ENCODE measurements at regions not wholly inside any gene's neighbourhood (a gene's known extent, or its start where the extent isn't known, plus 50 kb on each side); places are given as distances from the start of the nearest gene placed in this dataset.

- Histone ChIP-seq H3K27me3 (ENCODE audit: low read depth) (no peaks in the 10 kb centered on the region), H3K4me3 (no peak overlapping the region), H3K9me3 (replicated peaks) (peaks cover 9% of the 10 kb centered on the region), H3K4me1 (no peaks in the 10 kb centered on the region), H3K36me3 (no peaks in the 10 kb centered on the region), H3K27ac (replicated peaks) (no peak overlapping the region)
- TF ChIP-seq CTCF (IDR thresholded peaks at IDR 0.05; ENCODE audit: borderline replicate concordance), result no peak
- DNase-seq, result no peak
- intact Hi-C loops (cut with micrococcal nuclease), result no loop called here
These were observed 630.8 kb downstream of the ANKRD7 start for GRCh38 chr7:118855290-118855689.

- no peaks in the 10 kb centered on the region for H3K36me3 ChIP-seq
- peaks cover 9% of the 10 kb centered on the region for H3K9me3 ChIP-seq (replicated peaks)
- intact Hi-C loops (cut with micrococcal nuclease), result no loop called here
- no peaks in the 10 kb centered on the region for H3K27me3 ChIP-seq (ENCODE audit: low read depth)
- H3K27ac ChIP-seq (replicated peaks), result no peak overlapping the region
- H3K4me3 ChIP-seq, result no peak overlapping the region
- DNase-seq, result no peak
- no peaks in the 10 kb centered on the region for H3K4me1 ChIP-seq
- TF ChIP-seq CTCF (IDR thresholded peaks at IDR 0.05; ENCODE audit: borderline replicate concordance), result no peak
These were observed 634.2 kb downstream of the ANKRD7 start for GRCh38 chr7:118858651-118859149.

- no peak for DNase-seq
- H3K4me3 ChIP-seq, result no peak overlapping the region
These were observed 637.1 kb downstream of the ANKRD7 start for GRCh38 chr7:118861581-118861980.

GRCh38 chr7:118862740-118863139, 638.2 kb downstream of the ANKRD7 start:
- DNase-seq, result no peak
- H3K4me1 ChIP-seq, result no peaks in the 10 kb centered on the region
- intact Hi-C loops (cut with micrococcal nuclease), result no loop called here
- TF ChIP-seq CTCF (IDR thresholded peaks at IDR 0.05; ENCODE audit: borderline replicate concordance), result no peak
- no peak overlapping the region for H3K27ac ChIP-seq (replicated peaks)
- no peaks in the 10 kb centered on the region for H3K36me3 ChIP-seq
- no peak overlapping the region for H3K4me3 ChIP-seq
- no peaks in the 10 kb centered on the region for H3K27me3 ChIP-seq (ENCODE audit: low read depth)
- peaks cover 9% of the 10 kb centered on the region for H3K9me3 ChIP-seq (replicated peaks)

More at GRCh38 chr7:118861581-118861980, 637.1 kb downstream of the ANKRD7 start:
- intact Hi-C loops (cut with micrococcal nuclease), result no loop called here
- no peak overlapping the region for H3K27ac ChIP-seq (replicated peaks)
- H3K36me3 ChIP-seq, result no peaks in the 10 kb centered on the region
- H3K4me1 ChIP-seq, result no peaks in the 10 kb centered on the region
- no peaks in the 10 kb centered on the region for H3K27me3 ChIP-seq (ENCODE audit: low read depth)
- H3K9me3 ChIP-seq (replicated peaks), result peaks cover 9% of the 10 kb centered on the region
- no peak for TF ChIP-seq CTCF (IDR thresholded peaks at IDR 0.05; ENCODE audit: borderline replicate concordance)

GRCh38 chr7:118863966-118864365, 639.5 kb downstream of the ANKRD7 start:
- H3K27me3 ChIP-seq (ENCODE audit: low read depth), result no peaks in the 10 kb centered on the region
- TF ChIP-seq CTCF (IDR thresholded peaks at IDR 0.05; ENCODE audit: borderline replicate concordance), result no peak
- no peak overlapping the region for H3K4me3 ChIP-seq
- H3K36me3 ChIP-seq, result no peaks in the 10 kb centered on the region
- H3K9me3 ChIP-seq (replicated peaks), result no peaks in the 10 kb centered on the region
- intact Hi-C loops (cut with micrococcal nuclease), result no loop called here
- no peaks in the 10 kb centered on the region for H3K4me1 ChIP-seq
- no peak overlapping the region for H3K27ac ChIP-seq (replicated peaks)
- DNase-seq, result no peak
